ENCODE measurements at regions not wholly inside any gene's neighbourhood (a gene's known extent, or its start where the extent isn't known, plus 50 kb on each side); places are given as distances from the start of the nearest gene placed in this dataset.

DNA sequence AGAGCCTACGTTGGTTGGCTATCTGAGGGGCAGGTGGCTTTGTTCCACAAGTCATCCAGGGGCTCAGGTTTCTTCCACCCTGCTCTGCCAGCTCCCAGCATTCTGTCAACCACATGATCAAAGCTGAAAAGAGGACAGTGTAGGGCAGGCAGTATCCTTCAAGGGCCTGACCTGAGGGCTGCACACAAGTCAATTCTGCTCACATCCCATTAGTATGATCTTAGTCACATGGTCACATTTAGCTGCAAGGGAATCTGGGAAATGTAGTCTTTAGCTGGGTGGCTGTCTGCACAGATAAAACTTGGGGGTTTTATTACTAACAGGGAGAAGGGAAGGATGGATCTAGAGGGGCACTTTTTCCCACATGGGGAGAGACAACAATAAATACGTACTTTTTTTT lies 97.3 kb downstream of the SALL1 start:
- TF ChIP-seq, protein P1, sequence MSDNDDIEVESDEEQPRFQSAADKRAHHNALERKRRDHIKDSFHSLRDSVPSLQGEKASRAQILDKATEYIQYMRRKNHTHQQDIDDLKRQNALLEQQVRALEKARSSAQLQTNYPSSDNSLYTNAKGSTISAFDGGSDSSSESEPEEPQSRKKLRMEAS (IDR thresholded peaks at IDR 0.05) = no peak
- no peak for TF ChIP-seq SP1 (IDR thresholded peaks at IDR 0.05; ENCODE audit: low read depth, low read length)
- no peak for TF ChIP-seq EZH2 (IDR thresholded peaks at IDR 0.05; ENCODE audit: low read depth, low read length, severe bottlenecking)
- TF ChIP-seq GABPA (IDR thresholded peaks at IDR 0.05; ENCODE audit: borderline replicate concordance, insufficient read depth, low read length) = no peak
- no peak for TF ChIP-seq CTCF (IDR thresholded peaks at IDR 0.05; ENCODE audit: control extremely low read depth in 1 of 3, insufficient read depth in 1 of 3, low read depth in 1 of 3, low read length in 3 of 3)
- no peak for TF ChIP-seq TEAD4 (IDR thresholded peaks at IDR 0.05; ENCODE audit: low read depth, low read length)
- TF ChIP-seq RBBP5 (IDR thresholded peaks at IDR 0.05; ENCODE audit: borderline replicate concordance, low read depth, low read length) = no peak
- TF ChIP-seq KDM5A (IDR thresholded peaks at IDR 0.05; ENCODE audit: low read length) = no peak
- TF ChIP-seq POLR2A (IDR thresholded peaks at IDR 0.05; ENCODE audit: control extremely low read depth in 1 of 2, low read depth in 2 of 2, low read length in 2 of 2) = no peak
- no peak for TF ChIP-seq YY1 (IDR thresholded peaks at IDR 0.05; ENCODE audit: low read depth, low read length)
- no peak for TF ChIP-seq EP300 (IDR thresholded peaks at IDR 0.05; ENCODE audit: borderline replicate concordance in 1 of 2, low read depth in 2 of 2, low read length in 2 of 2)
